NCI-H146 treated with DMSO at 0.1 percent for 48 hours (cell line): ENCODE measurements at regions not wholly inside any gene's neighbourhood (a gene's known extent, or its start where the extent isn't known, plus 50 kb on each side); places are given as distances from the start of the nearest gene placed in this dataset.
"Not testable (repeated sequence)": the region's sequence is repeated elsewhere in the genome, so short reads cannot be mapped to it uniquely, and the experiment has no call there.

Experiments
- DNase-seq: peaks from one replicate; lab custom pipeline; 2025; ENCODE audit not compliant: unreplicated experiment; lab: John Stamatoyannopoulos, UW

DNA sequence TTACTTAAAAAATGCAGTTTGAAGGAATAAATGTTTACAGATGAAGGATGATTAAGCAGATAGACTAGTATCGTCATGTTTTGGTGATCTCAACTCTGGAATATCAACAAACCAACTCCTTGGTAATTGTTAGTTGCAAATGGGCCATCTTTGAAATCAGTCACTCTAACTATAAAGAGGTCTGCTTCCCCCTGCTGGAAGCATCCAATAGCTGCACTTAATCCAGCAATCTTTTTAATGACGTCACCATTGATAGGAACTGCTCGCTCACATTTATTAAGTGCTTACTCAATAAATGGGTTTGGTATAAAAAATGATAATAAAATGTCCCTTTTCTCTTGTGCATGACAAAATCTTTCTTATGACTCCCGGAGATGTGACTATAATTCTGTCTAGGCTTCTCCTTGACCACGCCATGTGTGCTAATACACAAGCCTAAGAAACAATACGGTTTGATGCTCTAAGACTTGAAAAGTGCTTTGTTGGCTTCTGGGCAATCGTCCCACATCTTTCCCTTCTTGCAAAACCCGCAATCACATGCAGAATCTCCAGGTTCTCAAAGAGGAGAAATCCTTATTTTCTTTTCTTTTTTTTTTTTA, 227.6 kb upstream of the POU1F1 start:
- DNase-seq = peak; percentile 42

- DNase-seq = no peak
These were observed 224.7 kb upstream of the POU1F1 start for GRCh38 chr3:87501076-87501475.

- DNase-seq = no peak
These were observed 222.1 kb upstream of the POU1F1 start for GRCh38 chr3:87498358-87499080.

DNA sequence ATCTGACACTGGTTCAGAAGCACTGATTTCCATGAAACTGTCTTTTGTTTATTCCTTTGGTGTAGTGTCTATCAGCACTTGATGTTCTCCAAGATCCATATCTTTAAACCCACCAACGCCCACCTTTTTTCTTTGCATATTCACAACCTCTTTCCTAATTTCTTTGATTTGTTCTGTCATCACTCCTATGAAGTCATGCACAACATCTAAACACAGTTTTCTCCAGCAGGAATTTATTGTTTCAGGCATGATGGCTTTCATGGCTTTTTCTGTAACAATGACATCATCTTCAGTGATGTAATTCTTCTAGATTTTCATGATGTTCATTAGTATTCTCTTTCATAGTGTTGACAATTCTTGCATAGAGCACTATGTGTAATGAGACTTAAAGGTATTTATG, 219.6 kb upstream of the POU1F1 start:
- DNase-seq = no peak

DNA sequence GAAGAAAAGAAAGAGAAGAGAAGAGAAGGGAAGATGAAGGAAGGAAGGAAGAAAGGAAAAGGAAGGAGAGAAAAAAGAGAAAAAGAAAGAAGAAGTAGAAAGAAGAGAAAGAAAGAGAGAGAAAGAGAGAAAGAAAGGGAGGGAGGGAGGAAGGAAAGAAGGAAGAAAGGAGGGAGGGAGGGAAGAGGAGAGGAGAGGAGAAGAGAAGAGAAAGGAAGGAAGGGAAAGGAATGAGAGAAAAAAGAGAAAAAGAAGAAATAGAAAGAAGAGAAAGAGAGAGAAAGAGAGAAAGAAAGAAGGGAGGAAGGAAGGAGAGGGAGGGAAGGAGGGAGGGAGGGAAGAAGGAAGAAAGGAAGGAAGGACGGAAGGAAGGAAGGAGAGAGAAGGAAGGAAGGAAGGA, 217.9 kb upstream of the POU1F1 start:
- no peak for DNase-seq

- no peak for DNase-seq
These were observed 215.5 kb upstream of the POU1F1 start for GRCh38 chr3:87491843-87492242.

- DNase-seq = no peak
These were observed 213.5 kb upstream of the POU1F1 start for GRCh38 chr3:87489892-87490291.

GRCh38 chr3:87488765-87489164, 212.4 kb upstream of the POU1F1 start:
- DNase-seq = no peak

GRCh38 chr3:87486635-87487034, 210.3 kb upstream of the POU1F1 start:
- DNase-seq = not testable (repeated sequence)

DNA sequence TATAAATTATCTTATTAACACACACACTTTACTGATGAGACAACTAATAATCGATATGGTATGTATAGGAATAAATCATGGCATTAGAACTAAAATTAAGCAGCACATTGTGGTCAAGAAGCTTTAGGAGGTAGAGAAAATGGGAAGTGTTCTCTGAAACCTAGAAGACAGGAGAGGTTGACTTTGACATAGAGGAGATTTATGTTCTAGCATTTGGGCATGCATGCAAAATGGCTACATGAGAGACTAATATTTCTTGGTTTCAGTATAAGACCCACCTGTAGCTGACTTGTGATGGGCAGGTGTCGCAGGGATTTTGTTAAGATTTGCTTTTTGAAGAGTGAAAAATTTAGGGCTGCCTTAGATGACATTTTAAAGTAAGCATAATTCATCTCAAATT, 209.7 kb upstream of the POU1F1 start:
- DNase-seq = no peak

- no peak for DNase-seq
These were observed 202.3 kb upstream of the POU1F1 start for GRCh38 chr3:87478716-87479115.

DNA sequence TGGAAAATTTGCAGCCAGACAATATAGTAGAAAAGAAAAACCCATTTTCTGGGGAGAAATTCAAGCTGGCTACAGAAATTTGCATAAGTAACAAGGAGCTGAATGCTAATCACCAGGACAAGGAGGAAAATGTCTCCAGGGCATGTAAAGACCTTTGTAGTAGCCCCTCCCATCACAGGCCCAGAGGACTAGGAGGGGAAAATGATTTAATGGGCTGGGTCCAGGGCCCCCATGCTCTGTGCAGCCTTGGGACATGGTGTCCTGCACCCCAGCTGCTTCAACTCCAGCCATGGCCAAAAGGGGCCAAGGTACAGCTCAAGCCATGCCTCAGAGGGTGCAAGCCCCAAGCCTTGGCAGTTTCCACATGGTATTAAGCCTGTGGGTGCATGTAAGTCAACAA, 197.6 kb upstream of the POU1F1 start:
- DNase-seq = no peak

- no peak for DNase-seq
These were observed 192.6 kb upstream of the POU1F1 start for GRCh38 chr3:87468938-87469337.

DNA sequence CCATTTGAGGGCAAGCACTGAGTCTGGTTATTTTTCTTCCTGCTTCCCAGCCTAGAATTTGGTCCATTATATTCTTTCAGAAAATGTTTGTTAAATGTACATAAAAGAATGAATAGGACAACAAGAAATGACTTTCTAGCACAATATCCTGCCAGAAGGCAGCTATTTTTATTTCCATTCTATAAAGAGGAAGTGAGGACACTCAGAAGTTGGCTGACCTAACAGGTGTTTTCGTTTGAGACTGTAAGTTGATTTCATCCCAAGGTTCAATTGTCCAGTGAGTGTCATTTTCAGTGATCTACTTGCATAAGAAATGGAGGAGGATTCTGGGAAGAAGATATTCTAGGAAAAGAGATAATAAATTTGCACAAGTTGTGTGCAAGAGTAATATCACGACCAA, 191.9 kb upstream of the POU1F1 start:
- DNase-seq = no peak

- DNase-seq = no peak
These were observed 185.8 kb upstream of the POU1F1 start for GRCh38 chr3:87462228-87462627.

DNA sequence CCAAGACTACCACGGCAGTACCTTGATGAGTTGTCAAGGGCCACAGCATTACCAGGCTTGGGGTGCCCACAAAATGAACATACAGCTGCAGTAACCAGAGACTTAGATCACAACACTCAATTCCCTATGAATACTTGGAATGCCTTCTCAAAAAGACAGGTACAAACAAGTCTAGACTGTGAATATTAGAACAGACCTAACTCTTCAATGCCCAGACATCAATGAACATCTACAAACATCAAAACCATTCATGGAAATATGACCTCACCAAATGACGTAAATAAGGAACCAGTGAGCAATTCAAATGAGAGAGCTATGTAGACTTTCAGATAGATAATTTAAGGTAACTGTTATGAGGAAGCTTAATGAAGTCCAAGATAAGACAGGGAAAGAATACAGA, 185.1 kb upstream of the POU1F1 start:
- DNase-seq = no peak

GRCh38 chr3:87461036-87461435, 184.7 kb upstream of the POU1F1 start:
- DNase-seq = no peak

DNA sequence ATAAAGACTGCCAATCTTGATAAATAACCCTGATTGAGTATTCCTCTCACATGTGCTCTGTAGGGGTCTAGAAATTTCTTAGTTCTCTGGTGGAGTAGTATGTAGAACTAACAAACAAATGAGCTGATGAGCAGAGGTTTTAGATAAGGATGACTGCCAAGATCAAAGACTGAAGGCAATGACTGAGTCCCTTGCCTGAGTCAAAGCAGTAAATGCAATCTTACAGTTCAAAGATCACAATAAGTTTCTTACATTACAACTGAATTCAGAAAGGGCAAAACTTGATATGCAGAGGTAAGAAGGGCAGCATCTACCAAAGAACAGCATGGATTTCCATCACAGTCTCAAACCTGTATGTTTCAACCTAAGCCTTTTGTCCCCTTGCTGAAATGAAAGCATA, 172.2 kb upstream of the POU1F1 start:
- no peak for DNase-seq

DNA sequence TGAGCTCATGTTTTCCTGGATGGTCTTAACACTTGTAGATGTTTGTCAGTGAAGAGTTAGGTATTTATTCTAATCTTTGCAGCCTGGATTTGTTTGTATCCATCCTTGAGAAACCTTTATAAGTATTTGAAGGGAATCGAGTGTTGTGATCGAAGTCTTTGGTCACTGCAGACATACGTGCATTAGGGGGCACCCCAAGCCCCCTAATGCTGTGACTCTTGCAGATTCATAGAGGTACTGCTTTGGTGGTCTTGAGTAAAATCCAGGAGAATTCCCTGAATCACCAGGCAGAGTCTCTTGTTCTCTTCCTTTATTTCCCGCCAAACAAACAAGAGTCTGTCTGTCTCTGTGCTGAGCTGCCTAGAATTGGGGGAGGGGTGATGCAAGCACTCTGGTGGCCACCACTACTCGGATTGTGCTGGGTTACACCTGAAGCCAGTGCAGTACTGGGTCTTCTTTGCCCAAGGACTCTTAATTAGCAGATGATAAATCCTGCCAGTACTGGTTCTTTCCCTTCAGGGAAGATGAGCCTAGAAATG, 170.5 kb upstream of the POU1F1 start:
- no peak for DNase-seq

- no peak for DNase-seq
These were observed 166.1 kb upstream of the POU1F1 start for GRCh38 chr3:87442470-87442869.

- no peak for DNase-seq
These were observed 161.4 kb upstream of the POU1F1 start for GRCh38 chr3:87437765-87438164.

- DNase-seq = no peak
These were observed 160.6 kb upstream of the POU1F1 start for GRCh38 chr3:87436781-87437543.
